SK-N-SH (cell line): ENCODE measurements at regions not wholly inside any gene's neighbourhood (a gene's known extent, or its start where the extent isn't known, plus 50 kb on each side); places are given as distances from the start of the nearest gene placed in this dataset.
A peak's percentile ranks its signal among the peaks of the same experiment; 100 is the strongest.

Source experiments
- CTCF ChIA-PET: fragments of 300-600, 350-600 bp; formaldehyde crosslinking; extraction: SDS; loops from one replicate; lab custom pipeline; 2021; lab: Yijun Ruan, JAX
- POLR2A ChIA-PET: fragments of 350-600 bp; sonication (Branson Sonifier 250); formaldehyde crosslinking; extraction: SDS; loops from one replicate; lab custom pipeline; 2020; ENCODE audit warnings: antibody characterized with exemption, inconsistent platforms; lab: Yijun Ruan, JAX
- DNase-seq: peaks from one replicate; pipeline ENCODE4 v3.0.0; 2012
- H2AFZ ChIP-seq: fragments of 200-600 bp; sonication (generic); 2 replicates; pipeline ENCODE4 v1.8.1; 2016; ENCODE audit warnings: antibody characterized with exemption, mild to moderate bottlenecking, low read depth
- H3F3A ChIP-seq: fragments of 200-600 bp; sonication (generic); replicated peaks from 2 replicates; pipeline ENCODE3; 2016; ENCODE audit warnings: antibody characterized with exemption, mild to moderate bottlenecking; ENCODE audit not compliant: insufficient read depth
- H3K27ac ChIP-seq, 2 experiments: fragments of 200-500 bp in 1 of 2; fragments of 200-600 bp in 1 of 2; sonication (Bioruptor generic) in 1 of 2; sonication (generic), shearing (Covaris generic) in 1 of 2; 2 replicates each; pipeline versions ENCODE4 v1.5.1 to v1.6.1; 2014 to 2016; ENCODE audit warnings: low read depth in 2 of 2, inconsistent platforms in 1 of 2, low read length in 1 of 2, mild to moderate bottlenecking in 1 of 2, mixed read lengths in 1 of 2
- H3K27me3 ChIP-seq: fragments of 200-600 bp; sonication (generic), shearing (Covaris generic); 2 replicates; pipeline ENCODE4 v1.6.1; 2016; ENCODE audit warnings: mixed run types; ENCODE audit not compliant: insufficient read depth
- H3K36me3 ChIP-seq, 2 experiments: fragments of 200-500 bp in 1 of 2; fragments of 200-600 bp in 1 of 2; sonication (Bioruptor generic) in 1 of 2; sonication (generic) in 1 of 2; replicated peaks in 1 of 2; 2 replicates each; pipeline versions ENCODE3 to v1.5.1; 2014 to 2016; ENCODE audit warnings: low read length in 1 of 2, mild to moderate bottlenecking in 1 of 2; ENCODE audit not compliant: insufficient read depth in 2 of 2, control insufficient read depth in 1 of 2
- H3K4me1 ChIP-seq, 2 experiments: fragments of 200-500 bp in 1 of 2; fragments of 200-600 bp in 1 of 2; sonication (Bioruptor generic) in 1 of 2; sonication (generic), shearing (Covaris generic) in 1 of 2; 2 replicates each; pipeline versions ENCODE4 v1.5.1 to v1.6.1; 2014 to 2016; ENCODE audit warnings: low read depth in 1 of 2, low read length in 1 of 2, mixed run types in 1 of 2; ENCODE audit not compliant: insufficient read depth in 2 of 2, control insufficient read depth in 1 of 2
- H3K4me2 ChIP-seq: fragments of 200-600 bp; sonication (generic), shearing (Covaris generic); 2 replicates; pipeline ENCODE4 v1.6.1; 2017; ENCODE audit warnings: mixed run types
- H3K4me3 ChIP-seq, 2 experiments: fragments of 200-500 bp in 1 of 2; fragments of 200-600 bp in 1 of 2; sonication (Bioruptor generic) in 1 of 2; sonication (generic), shearing (Covaris generic) in 1 of 2; 2 replicates each; pipeline versions ENCODE4 v1.5.1 to v1.8.1; 2014 to 2016; ENCODE audit warnings: low read depth in 2 of 2, inconsistent platforms in 1 of 2, low read length in 1 of 2, mild to moderate bottlenecking in 1 of 2, mixed read lengths in 1 of 2, moderate library complexity in 1 of 2
- H3K79me2 ChIP-seq: fragments of 200-600 bp; sonication (generic); 2 replicates; pipeline ENCODE4 v1.8.1; 2017; ENCODE audit warnings: mild to moderate bottlenecking; ENCODE audit not compliant: insufficient read depth
- H3K9ac ChIP-seq: fragments of 200-600 bp; sonication (generic); 2 replicates; pipeline ENCODE4 v1.6.1; 2017; ENCODE audit warnings: mixed run types
- H3K9me2 ChIP-seq: fragments of 200-600 bp; sonication (generic); 2 replicates; pipeline ENCODE4 v1.6.1; 2017; ENCODE audit warnings: mixed run types
- H3K9me3 ChIP-seq: fragments of 200-600 bp; sonication (generic); 2 replicates; pipeline ENCODE4 v1.6.1; 2017; ENCODE audit warnings: mixed run types, mild to moderate bottlenecking, moderate library complexity
- H4K20me1 ChIP-seq: fragments of 200-600 bp; sonication (generic); 2 replicates; pipeline ENCODE4 v1.6.1; 2017; ENCODE audit warnings: mild to moderate bottlenecking, mixed run types; ENCODE audit not compliant: insufficient read depth
- EP300 ChIP-seq, 2 experiments: IDR thresholded peaks; 2 replicates each; pipeline versions ENCODE4 v1.4.0 to v1.6.1; 2012; ENCODE audit warnings: borderline replicate concordance in 1 of 2, low read depth in 1 of 2, low read length in 1 of 2
- FOXM1 ChIP-seq: IDR thresholded peaks from 2 replicates; pipeline ENCODE4 v1.4.0; 2012; ENCODE audit warnings: low read depth, mild to moderate bottlenecking
- JUND ChIP-seq: IDR thresholded peaks from 2 replicates; pipeline ENCODE4 v1.4.0; 2012
- MAX ChIP-seq: IDR thresholded peaks from 2 replicates; pipeline ENCODE4 v1.4.0; 2012; ENCODE audit warnings: low read depth
- MEF2A ChIP-seq: IDR thresholded peaks from 2 replicates; pipeline ENCODE4 v1.4.0; 2012; ENCODE audit warnings: low read depth, borderline replicate concordance
- NFIC ChIP-seq: IDR thresholded peaks from 2 replicates; pipeline ENCODE4 v1.4.0; 2012; ENCODE audit warnings: borderline replicate concordance
- PBX3 ChIP-seq: IDR thresholded peaks from 2 replicates; pipeline ENCODE4; 2012
- POLR2AphosphoS5 ChIP-seq: IDR thresholded peaks from 2 replicates; pipeline ENCODE4 v1.6.1; 2012; ENCODE audit warnings: low read depth, low read length
- REST ChIP-seq: IDR thresholded peaks from 2 replicates; pipeline ENCODE4 v1.6.1; 2012; ENCODE audit warnings: mild to moderate bottlenecking, low read depth, low read length, moderate library complexity
- RFX5 ChIP-seq: IDR thresholded peaks from 2 replicates; pipeline ENCODE4 v1.6.1; 2012; ENCODE audit warnings: mild to moderate bottlenecking, improper control_type of control experiment, low read length
- SIN3A ChIP-seq: IDR thresholded peaks from 2 replicates; pipeline ENCODE4 v1.6.1; 2012; ENCODE audit warnings: low read depth, mild to moderate bottlenecking, low read length, moderate library complexity, borderline replicate concordance
- TAF1 ChIP-seq: IDR thresholded peaks from 2 replicates; pipeline ENCODE4 v1.6.1; 2012; ENCODE audit warnings: low read depth, mild to moderate bottlenecking, low read length, moderate library complexity, borderline replicate concordance
- TEAD4 ChIP-seq: IDR thresholded peaks from 2 replicates; pipeline ENCODE4 v1.4.0; 2012; ENCODE audit warnings: mild to moderate bottlenecking, borderline replicate concordance; ENCODE audit not compliant: insufficient read depth
- WGBS: methylation state at CpG from one replicate; pipeline ENCODE4 v1.1.6; 2017; ENCODE audit warnings: low lambda C conversion rate; 5-methylcytosine and 5-hydroxymethylcytosine counted together
- TF ChIP-seq, protein P1 (sequence below): fragments of 150-350 bp; IDR thresholded peaks from 2 replicates; pipeline ENCODE4 v1.6.1; 2016; ENCODE audit warnings: mild to moderate bottlenecking, low read depth, low read length

DNA sequence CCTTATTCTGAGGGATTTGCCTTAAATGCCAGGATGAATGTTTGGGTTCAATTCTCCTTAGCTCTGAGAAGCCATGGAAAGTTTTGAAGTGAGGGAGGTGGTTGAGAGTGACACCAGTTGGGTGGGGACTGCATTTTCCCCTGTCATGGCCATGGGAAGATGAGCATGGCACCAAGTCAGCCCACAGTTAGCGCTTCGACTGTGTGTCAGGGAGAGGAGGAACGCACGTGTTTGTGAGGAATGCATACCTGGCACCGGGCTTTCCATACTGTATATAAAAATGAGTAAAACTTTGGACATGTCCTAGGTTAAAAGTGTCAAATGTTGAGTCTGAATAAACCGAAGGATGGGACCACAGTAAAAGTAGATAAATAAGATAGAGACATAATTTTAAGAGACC, 187.5 kb upstream of the KL start:
- no peak for TF ChIP-seq PBX3
- no peak for TF ChIP-seq POLR2AphosphoS5
- TF ChIP-seq MEF2A, result no peak
- 97% methylated on average over 6 of the region's 6 CpGs for WGBS
- H3K9ac ChIP-seq, result no peak overlapping the region
- no peaks in the 10 kb centered on the region for H4K20me1 ChIP-seq
- H3K79me2 ChIP-seq, result no peaks in the 10 kb centered on the region
- H3K27ac ChIP-seq, result no peak overlapping the region
- CTCF ChIA-PET, result interaction anchor here (1.5 kb wide), 1 partner anchor 9 kb away, joined by 3 read pairs; no protein-coding TSS in a partner anchor
- H3F3A ChIP-seq, result peaks cover 12% of the 10 kb centered on the region
- POLR2A ChIA-PET, result no interaction called here
- peaks cover 2 to 16% of the 10 kb centered on the region in 2 experiments; a peak in 3 of 4 replicates for H3K4me1 ChIP-seq
- H3K36me3 ChIP-seq, result no peaks in the 10 kb centered on the region
- DNase-seq, result no peak
- H3K9me3 ChIP-seq, result no peaks in the 10 kb centered on the region; the same call in 1 of the 2 replicates
- H2AFZ ChIP-seq, result no peak overlapping the region
- no peaks in the 10 kb centered on the region for H3K27me3 ChIP-seq
- no peak overlapping the region for H3K4me3 ChIP-seq
- H3K9me2 ChIP-seq, result no peaks in the 10 kb centered on the region
- no peak overlapping the region for H3K4me2 ChIP-seq

DNA sequence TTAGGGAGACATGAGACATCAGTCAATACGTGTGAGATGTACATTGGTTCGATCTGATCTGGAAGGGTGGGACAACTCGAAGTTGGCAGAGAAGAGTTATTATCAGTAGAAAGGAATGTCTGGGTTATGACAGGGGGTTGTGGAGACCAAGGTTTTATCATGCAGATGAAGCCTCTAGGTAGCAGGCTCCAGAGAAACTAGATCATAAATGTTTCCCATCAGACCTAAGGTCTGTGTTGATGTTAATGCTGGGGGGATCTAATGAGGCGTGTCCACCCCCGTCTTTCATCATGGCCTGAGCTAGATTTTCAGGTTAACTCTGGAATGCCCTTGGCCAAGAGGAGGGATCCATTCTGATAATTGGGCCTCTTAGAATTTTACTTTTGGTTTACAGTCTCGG, 187.0 kb upstream of the KL start:
- peaks cover 12% of the 10 kb centered on the region for H3F3A ChIP-seq
- no peak for DNase-seq
- H2AFZ ChIP-seq, result peak overlapping the region; percentile 49; the same call in 1 of the 2 replicates
- H3K4me3 ChIP-seq, result no peak overlapping the region
- TF ChIP-seq FOXM1, result no peak
- no peak for TF ChIP-seq TAF1
- no peak for TF ChIP-seq JUND
- TF ChIP-seq EP300 (IDR thresholded peaks at IDR 0.05; ENCODE audit: borderline replicate concordance in 1 of 2, low read depth in 1 of 2, low read length in 1 of 2), result no peak
- no peak for TF ChIP-seq REST
- TF ChIP-seq MAX, result no peak
- TF ChIP-seq TEAD4, result no peak
- TF ChIP-seq, protein P1, sequence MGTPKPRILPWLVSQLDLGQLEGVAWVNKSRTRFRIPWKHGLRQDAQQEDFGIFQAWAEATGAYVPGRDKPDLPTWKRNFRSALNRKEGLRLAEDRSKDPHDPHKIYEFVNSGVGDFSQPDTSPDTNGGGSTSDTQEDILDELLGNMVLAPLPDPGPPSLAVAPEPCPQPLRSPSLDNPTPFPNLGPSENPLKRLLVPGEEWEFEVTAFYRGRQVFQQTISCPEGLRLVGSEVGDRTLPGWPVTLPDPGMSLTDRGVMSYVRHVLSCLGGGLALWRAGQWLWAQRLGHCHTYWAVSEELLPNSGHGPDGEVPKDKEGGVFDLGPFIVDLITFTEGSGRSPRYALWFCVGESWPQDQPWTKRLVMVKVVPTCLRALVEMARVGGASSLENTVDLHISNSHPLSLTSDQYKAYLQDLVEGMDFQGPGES, result no peak
- TF ChIP-seq NFIC, result no peak
- no peak for TF ChIP-seq SIN3A
- TF ChIP-seq RFX5, result no peak
- H3K27me3 ChIP-seq, result no peaks in the 10 kb centered on the region
- 84% methylated on average over 6 of the region's 6 CpGs for WGBS
- H3K79me2 ChIP-seq, result no peaks in the 10 kb centered on the region
- H3K36me3 ChIP-seq, result no peaks in the 10 kb centered on the region
- H3K27ac ChIP-seq, result no peak overlapping the region
- H3K9ac ChIP-seq, result no peak overlapping the region
- peaks cover 0 to 14% of the 10 kb centered on the region in 2 experiments; a peak in 3 of 4 replicates for H3K4me1 ChIP-seq
- H3K4me2 ChIP-seq, result peak overlapping the region; percentile 17; the same call in 1 of the 2 replicates
- H4K20me1 ChIP-seq, result no peaks in the 10 kb centered on the region
- ChIA-PET POLR2A (no interaction called here), CTCF (interaction anchor here (1.5 kb wide), 1 partner anchor 9 kb away, joined by 3 read pairs; no protein-coding TSS in a partner anchor)
- no peaks in the 10 kb centered on the region for H3K9me2 ChIP-seq
- H3K9me3 ChIP-seq, result peaks cover 4% of the 10 kb centered on the region; the same call in 1 of the 2 replicates
